Small intestine (tissue), 7 donors: ENCODE measurements at regions not wholly inside any gene's neighbourhood (a gene's known extent, or its start where the extent isn't known, plus 50 kb on each side); places are given as distances from the start of the nearest gene placed in this dataset.
"Not testable (repeated sequence)": the region's sequence is repeated elsewhere in the genome, so short reads cannot be mapped to it uniquely, and the experiment has no call there.

Experiments
- DNase-seq, 2 donors: peaks; one replicate each; pipeline versions ENCODE4 v3.0.0 to v3.0.0-alpha.2; 2013
- FAIRE-seq: peaks from 2 replicates; lab custom pipeline; 2012; peaks lifted over from hg19 to GRCh38; lab: Jason Lieb, UNC
- H3K27ac ChIP-seq, 3 donors: one replicate each; pipeline ENCODE4 v1.5.1; 2013; ENCODE audit warnings: low read length in 2 of 3, mild to moderate bottlenecking in 2 of 3, control low read depth in 1 of 3, inconsistent platforms in 1 of 3, low read depth in 1 of 3, moderate library complexity in 1 of 3
- H3K27me3 ChIP-seq, 3 donors: one replicate each; pipeline ENCODE4 v1.6.1; 2013; ENCODE audit warnings: low read length in 3 of 3, inconsistent platforms in 1 of 3; ENCODE audit not compliant: control insufficient read depth in 3 of 3, insufficient read depth in 3 of 3
- H3K36me3 ChIP-seq, 3 donors: one replicate each; pipeline ENCODE4 v1.6.1; 2013; ENCODE audit warnings: low read length in 3 of 3, inconsistent platforms in 1 of 3, low read depth in 1 of 3, mild to moderate bottlenecking in 1 of 3, moderate library complexity in 1 of 3; ENCODE audit not compliant: control insufficient read depth in 3 of 3, insufficient read depth in 2 of 3
- H3K4me1 ChIP-seq, 3 donors: one replicate each; pipeline ENCODE4 v1.6.1; 2013; ENCODE audit warnings: low read length in 2 of 3, inconsistent platforms in 1 of 3, low read depth in 1 of 3, mild to moderate bottlenecking in 1 of 3, moderate library complexity in 1 of 3; ENCODE audit not compliant: control insufficient read depth in 3 of 3, insufficient read depth in 2 of 3
- H3K4me3 ChIP-seq, 3 donors: one replicate each; pipeline ENCODE4 v1.5.1; 2013; ENCODE audit warnings: low read length in 3 of 3, control low read depth in 1 of 3, inconsistent platforms in 1 of 3, low read depth in 1 of 3, mild to moderate bottlenecking in 1 of 3, moderate library complexity in 1 of 3
- H3K9me3 ChIP-seq, 2 donors: one replicate each; pipeline ENCODE4 v1.6.1; 2013; ENCODE audit warnings: low read depth in 1 of 2, low read length in 1 of 2; ENCODE audit not compliant: control insufficient read depth in 2 of 2, insufficient read depth in 1 of 2
- WGBS, 3 donors: extraction: QIAGEN DNeasy Blood & Tissue Kit; methylation state at CpG; one replicate each; pipeline ENCODE4 v1.1.7; 2013; 5-methylcytosine and 5-hydroxymethylcytosine counted together
- donor health status: healthy with polysubstance abuse.
- donor health status: control.
- donor health status: control.
- donor health status: Bipolar disorder and iron deficiency.
- donor health status: healthy.

DNA sequence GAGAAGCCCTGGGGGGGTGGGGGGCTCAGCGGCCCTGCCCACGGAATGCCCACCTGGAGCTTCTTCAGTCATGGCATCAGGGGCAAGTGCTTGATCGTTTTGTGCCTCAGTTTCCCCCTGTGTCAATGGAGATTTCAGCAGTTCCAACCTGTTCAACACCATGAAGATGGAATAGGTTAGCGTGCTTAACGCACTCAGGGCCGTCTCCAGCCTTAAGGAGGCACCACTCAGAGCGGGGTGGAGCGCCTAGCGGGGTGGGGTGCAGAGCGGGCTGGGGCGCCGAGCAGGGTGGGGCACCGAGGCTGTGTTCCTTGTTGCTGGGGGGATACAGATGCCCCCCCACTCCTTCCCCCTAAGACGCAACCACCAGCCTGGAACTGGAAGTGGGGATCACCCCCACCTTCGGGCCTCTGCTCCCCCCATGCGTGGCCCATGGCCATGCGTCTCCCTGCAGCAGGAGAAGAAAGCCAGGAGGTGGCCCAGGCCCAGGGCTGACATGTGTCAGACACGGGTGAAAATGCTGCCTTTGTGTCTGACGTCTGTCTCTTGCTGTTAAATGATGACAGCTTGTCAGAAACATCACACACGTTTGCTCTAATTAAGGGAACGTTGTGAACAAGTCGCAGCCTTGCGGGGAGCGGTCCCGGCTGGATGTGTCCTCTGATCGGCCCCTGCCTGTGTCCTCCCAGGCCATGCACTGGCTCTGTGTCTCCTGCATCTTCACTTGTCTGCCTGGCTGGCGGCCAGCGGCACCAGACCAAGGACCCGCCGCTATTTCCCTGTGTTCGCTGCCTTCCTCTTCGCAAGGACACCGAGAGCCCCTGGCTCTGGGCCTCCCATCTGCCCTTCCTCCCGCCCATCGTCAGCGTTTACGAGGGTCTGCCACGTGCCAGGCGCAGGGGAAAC is 192.1 kb downstream of the BANP start:
- not testable (repeated sequence) for DNase-seq, H3K27me3 ChIP-seq, H3K36me3 ChIP-seq, H3K9me3 ChIP-seq, H3K27ac ChIP-seq, H3K4me3 ChIP-seq, H3K4me1 ChIP-seq, FAIRE-seq
- 48 to 67% (median 61%) methylated on average over 26 to 39 of the region's 39 CpGs for WGBS, 3 donors

DNA sequence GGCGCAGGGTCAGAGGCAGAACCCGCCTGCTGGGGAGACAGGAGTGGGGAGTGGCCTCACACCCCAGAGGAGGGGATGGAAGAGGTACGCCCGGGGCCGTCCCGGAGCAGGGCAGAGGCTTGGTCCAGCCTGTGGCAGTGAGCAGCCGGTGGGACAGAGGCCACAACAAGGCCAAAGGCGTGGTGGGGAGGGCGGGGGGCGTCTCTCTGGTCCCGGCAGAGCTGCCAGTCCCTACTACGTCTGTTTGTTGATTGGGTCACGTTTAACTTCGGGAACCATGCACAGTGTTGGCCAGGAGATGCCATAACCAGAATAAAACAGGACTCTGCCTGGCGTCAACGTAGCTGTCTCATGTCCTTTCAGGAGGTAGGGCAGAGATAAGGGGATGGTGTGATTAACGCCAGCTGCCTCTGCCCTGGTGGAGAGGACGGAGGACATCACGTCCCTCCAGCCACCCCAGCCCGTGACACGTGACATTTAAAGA is 192.8 kb downstream of the BANP start:
- H3K36me3 ChIP-seq: no peaks in the 10 kb centered on the region
- H3K4me1 ChIP-seq: no peaks in the 10 kb centered on the region
- FAIRE-seq (no peak), DNase-seq (no peak)
- H3K27me3 ChIP-seq: peaks cover 0 to 3% (median 0%) of the 10 kb centered on the region in 3 donors
- H3K4me3 ChIP-seq: no peak overlapping the region
- H3K27ac ChIP-seq: no peak overlapping the region
- H3K9me3 ChIP-seq: peaks cover 0 to 1% of the 10 kb centered on the region in 2 donors
- WGBS, 3 donors: 22 to 54% (median 29%) methylated on average over 20 to 21 of the region's 21 CpGs

DNA sequence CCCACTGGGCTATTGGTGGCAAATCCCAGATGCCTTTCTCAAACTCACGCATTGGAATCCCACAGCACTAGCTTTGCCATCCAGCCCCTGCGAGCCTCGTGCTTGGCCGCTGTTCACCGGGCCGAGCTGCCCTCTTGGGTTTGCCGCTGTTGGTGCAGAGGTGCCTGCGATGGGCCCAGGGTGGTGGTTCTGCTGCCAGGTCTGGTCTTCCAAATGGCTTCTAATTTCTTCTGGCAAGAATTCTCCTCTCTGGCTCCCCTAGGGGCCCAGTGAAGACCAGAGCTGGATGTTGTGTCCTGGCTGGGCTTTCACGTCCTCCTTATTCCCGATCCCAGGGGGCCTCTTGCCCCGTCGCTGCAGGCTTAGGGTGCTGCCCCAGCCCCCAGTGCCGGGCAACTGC is 194.1 kb downstream of the BANP start:
- FAIRE-seq: not testable (repeated sequence)

DNA sequence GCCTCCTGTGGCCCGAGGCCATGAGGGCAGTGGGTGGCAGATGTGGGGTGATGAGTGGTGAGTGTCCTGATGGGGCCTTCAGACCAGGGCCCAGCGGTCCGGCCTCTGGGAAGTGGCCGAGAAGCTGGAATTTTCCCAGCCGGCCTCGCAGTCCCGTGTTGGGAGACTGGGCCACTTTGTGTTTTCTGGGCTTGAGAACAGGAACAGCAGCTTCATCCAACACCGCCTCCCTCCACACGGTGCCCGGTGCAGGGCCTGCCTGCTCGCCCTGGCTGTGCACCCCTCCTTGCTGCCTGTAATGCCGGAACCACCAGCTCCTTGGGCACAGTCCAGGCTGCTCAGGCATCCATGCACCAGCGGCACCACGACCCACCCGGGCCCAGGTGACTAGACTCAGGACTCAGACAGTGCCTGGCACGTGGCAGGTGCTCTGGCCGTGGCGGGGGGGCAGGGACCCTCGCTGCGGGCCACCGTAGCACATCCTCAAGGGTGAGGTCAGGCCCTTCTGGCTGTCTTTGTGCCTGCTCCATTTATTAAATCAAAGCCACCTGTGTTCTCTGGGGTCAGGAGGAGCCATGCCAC is 194.7 kb downstream of the BANP start:
- not testable (repeated sequence) for DNase-seq, FAIRE-seq, H3K9me3 ChIP-seq, H3K27me3 ChIP-seq, H3K36me3 ChIP-seq, H3K4me3 ChIP-seq, H3K4me1 ChIP-seq, H3K27ac ChIP-seq
- 83 to 85% (median 85%) methylated on average over 18 to 21 of the region's 21 CpGs for WGBS, 3 donors

More for the DNA sequence above, 194.1 kb downstream of the BANP start:
- not testable (repeated sequence) for DNase-seq, H3K27me3 ChIP-seq, H3K9me3 ChIP-seq, H3K4me3 ChIP-seq, H3K4me1 ChIP-seq, H3K36me3 ChIP-seq, H3K27ac ChIP-seq
- WGBS, 3 donors: 90 to 93% (median 92%) methylated on average over 9 to 13 of the region's 13 CpGs

DNA sequence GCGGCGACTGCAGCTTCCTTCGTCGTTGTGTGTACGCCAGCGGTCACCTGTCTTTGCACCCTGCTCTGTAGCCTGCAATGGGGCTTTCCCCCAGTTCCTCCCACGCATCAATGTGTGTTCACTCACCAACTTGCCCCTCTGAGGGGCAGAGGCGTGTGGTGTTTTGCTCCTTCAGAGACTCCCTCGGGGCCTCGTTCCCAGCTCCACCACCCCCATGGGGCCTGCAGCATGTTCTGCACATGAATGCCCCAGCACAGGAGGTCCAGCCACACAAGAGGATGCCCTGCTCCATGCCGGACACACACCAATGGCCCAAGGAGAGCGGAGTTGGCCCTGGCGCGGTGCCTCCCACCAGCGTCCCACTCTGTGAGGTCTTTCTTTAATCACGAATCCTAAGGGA is 196.8 kb downstream of the BANP start:
- H3K36me3 ChIP-seq, H3K27ac ChIP-seq, H3K27me3 ChIP-seq, DNase-seq, H3K4me3 ChIP-seq, H3K4me1 ChIP-seq, H3K9me3 ChIP-seq, FAIRE-seq: not testable (repeated sequence)
- 86 to 92% (median 87%) methylated on average over 16 of the region's 16 CpGs for WGBS, 3 donors

DNA sequence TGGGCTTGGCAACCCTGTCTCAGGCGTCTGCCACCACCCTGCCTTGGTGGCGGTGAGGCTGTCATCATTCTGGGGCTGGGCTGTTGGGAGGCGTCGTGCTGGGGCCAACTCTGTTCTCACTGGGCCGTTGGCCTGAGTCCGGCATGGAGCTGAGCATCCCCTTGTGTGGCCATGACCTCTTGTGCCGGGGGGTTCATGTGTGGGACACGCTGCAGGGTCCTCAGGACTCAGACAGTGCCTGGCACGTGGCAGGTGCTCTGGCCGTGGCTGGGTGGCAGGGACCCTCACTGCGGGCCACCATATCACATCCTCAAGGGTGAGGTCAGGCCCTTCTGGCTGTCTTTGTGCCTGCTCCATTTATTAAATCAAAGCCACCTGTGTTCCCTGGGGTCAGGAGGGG is 197.4 kb downstream of the BANP start:
- FAIRE-seq, DNase-seq, H3K9me3 ChIP-seq, H3K27ac ChIP-seq, H3K4me3 ChIP-seq, H3K36me3 ChIP-seq, H3K27me3 ChIP-seq, H3K4me1 ChIP-seq: not testable (repeated sequence)
- 83 to 87% (median 86%) methylated on average over 11 of the region's 11 CpGs for WGBS, 3 donors

DNA sequence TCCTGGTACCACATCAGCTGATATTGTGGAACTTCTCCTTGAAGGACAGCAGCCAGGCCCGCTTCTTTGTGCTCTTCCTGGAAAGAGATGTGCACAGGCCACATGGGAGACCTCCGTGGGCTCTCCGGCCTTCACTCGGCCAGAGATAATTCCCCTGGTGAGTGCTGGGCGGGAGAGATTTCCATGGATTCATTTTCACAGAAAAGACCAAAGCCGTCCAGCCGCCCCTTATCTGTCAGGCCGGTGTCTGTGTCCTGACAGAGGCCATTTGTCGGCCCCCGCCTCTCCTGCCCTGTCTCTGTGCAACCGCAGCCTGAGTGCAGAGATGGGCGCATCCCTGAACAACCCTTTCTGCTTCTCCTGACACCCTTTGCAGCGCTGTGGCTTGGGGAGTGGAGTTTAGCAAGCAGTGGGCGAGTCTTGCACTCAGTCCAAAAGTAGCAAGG is 197.9 kb downstream of the BANP start:
- not testable (repeated sequence) for FAIRE-seq, H3K27me3 ChIP-seq, H3K4me1 ChIP-seq, H3K9me3 ChIP-seq, DNase-seq, H3K27ac ChIP-seq, H3K36me3 ChIP-seq, H3K4me3 ChIP-seq
- 81 to 97% (median 85%) methylated on average over 14 of the region's 14 CpGs for WGBS, 3 donors

DNA sequence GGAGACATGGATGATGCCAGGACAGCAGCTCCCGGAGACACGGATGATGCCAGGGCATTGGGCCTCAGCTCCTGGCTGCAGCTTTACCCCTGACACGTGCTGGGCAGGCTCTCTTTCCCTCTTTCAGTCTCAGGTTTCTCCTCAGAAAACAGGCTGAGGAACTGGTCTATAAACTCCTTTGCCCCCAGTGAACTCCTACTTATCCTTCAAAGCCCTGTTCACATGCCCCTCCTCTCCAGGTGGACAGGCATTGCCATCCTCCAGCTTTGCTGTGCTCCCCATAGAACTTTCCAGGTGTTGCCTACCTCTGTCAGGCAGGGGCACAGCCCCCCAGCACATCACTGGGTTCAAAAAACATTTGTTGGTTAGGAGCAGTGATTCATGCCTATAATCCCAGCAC is 198.4 kb downstream of the BANP start:
- not testable (repeated sequence) for H3K27ac ChIP-seq, H3K4me3 ChIP-seq, H3K4me1 ChIP-seq, H3K9me3 ChIP-seq, H3K36me3 ChIP-seq, FAIRE-seq, H3K27me3 ChIP-seq, DNase-seq
- WGBS, 3 donors: 43 to 96% (median 83%) methylated on average over 1 to 3 of the region's 3 CpGs
